HT1080 (cell line): ENCODE measurements at regions not wholly inside any gene's neighbourhood (a gene's known extent, or its start where the extent isn't known, plus 50 kb on each side); places are given as distances from the start of the nearest gene placed in this dataset.

ENCODE experiments used
- DNase-seq: peaks from one replicate; pipeline ENCODE4 v3.0.0-alpha.2; 2015; ENCODE audit warnings: low read depth

GRCh38 chr10:59595593-59595992 lies 114.1 kb downstream of the SLC16A9 start:
- no peak for DNase-seq

- DNase-seq = no peak
These were observed 115.9 kb downstream of the SLC16A9 start for GRCh38 chr10:59593768-59594167.

GRCh38 chr10:59589796-59590195 lies 119.9 kb downstream of the SLC16A9 start:
- no peak for DNase-seq

GRCh38 chr10:59588791-59589190 lies 120.9 kb downstream of the SLC16A9 start:
- DNase-seq = peak; percentile 56

- no peak for DNase-seq
These were observed 121.9 kb downstream of the SLC16A9 start for GRCh38 chr10:59587756-59588140.

- DNase-seq = no peak
These were observed 122.4 kb downstream of the SLC16A9 start for GRCh38 chr10:59587083-59587755.

- no peak for DNase-seq
These were observed 123.2 kb downstream of the SLC16A9 start for GRCh38 chr10:59586407-59586891.

GRCh38 chr10:59585046-59585700 lies 124.5 kb downstream of the SLC16A9 start:
- peak; percentile 61 for DNase-seq

- no peak for DNase-seq
These were observed 126.9 kb downstream of the SLC16A9 start for GRCh38 chr10:59582780-59583179.

GRCh38 chr10:59582058-59582457 lies 127.6 kb downstream of the SLC16A9 start:
- DNase-seq = no peak

- peak; percentile 33 for DNase-seq
These were observed 129.4 kb downstream of the SLC16A9 start for GRCh38 chr10:59580026-59580863.

- DNase-seq = no peak
These were observed 130.9 kb downstream of the SLC16A9 start for GRCh38 chr10:59578741-59579140.

- DNase-seq = no peak
These were observed 131.7 kb downstream of the SLC16A9 start for GRCh38 chr10:59577984-59578383.

GRCh38 chr10:59575269-59575668 lies 134.4 kb downstream of the SLC16A9 start:
- peak; percentile 55 for DNase-seq

GRCh38 chr10:59563531-59563930 lies 146.1 kb downstream of the SLC16A9 start:
- DNase-seq = no peak

- no peak for DNase-seq
These were observed 147.5 kb downstream of the SLC16A9 start for GRCh38 chr10:59562126-59562525.

GRCh38 chr10:59561477-59562121 lies 148.1 kb downstream of the SLC16A9 start:
- peak; percentile 86 for DNase-seq

GRCh38 chr10:59560990-59561389 lies 148.7 kb downstream of the SLC16A9 start:
- DNase-seq = no peak

GRCh38 chr10:59560161-59560560 lies 149.5 kb downstream of the SLC16A9 start:
- DNase-seq = no peak

GRCh38 chr10:59558066-59558465 lies 151.6 kb downstream of the SLC16A9 start:
- DNase-seq = no peak

GRCh38 chr10:59557642-59558041 lies 152.0 kb downstream of the SLC16A9 start:
- DNase-seq = no peak

- no peak for DNase-seq
These were observed 152.6 kb downstream of the SLC16A9 start for GRCh38 chr10:59557052-59557451.
